SK-N-SH (cell line): ENCODE measurements at regions not wholly inside any gene's neighbourhood (a gene's known extent, or its start where the extent isn't known, plus 50 kb on each side); places are given as distances from the start of the nearest gene placed in this dataset.

Experiments
- CTCF ChIA-PET: fragments of 300-600, 350-600 bp; formaldehyde crosslinking; extraction: SDS; loops from one replicate; lab custom pipeline; 2021; lab: Yijun Ruan, JAX
- POLR2A ChIA-PET: fragments of 350-600 bp; sonication (Branson Sonifier 250); formaldehyde crosslinking; extraction: SDS; loops from one replicate; lab custom pipeline; 2020; ENCODE audit warnings: antibody characterized with exemption, inconsistent platforms; lab: Yijun Ruan, JAX
- DNase-seq: peaks from one replicate; pipeline ENCODE4 v3.0.0; 2012
- H2AFZ ChIP-seq: fragments of 200-600 bp; sonication (generic); 2 replicates; pipeline ENCODE4 v1.8.1; 2016; ENCODE audit warnings: antibody characterized with exemption, mild to moderate bottlenecking, low read depth
- H3F3A ChIP-seq: fragments of 200-600 bp; sonication (generic); replicated peaks from 2 replicates; pipeline ENCODE3; 2016; ENCODE audit warnings: antibody characterized with exemption, mild to moderate bottlenecking; ENCODE audit not compliant: insufficient read depth
- H3K27ac ChIP-seq, 2 experiments: fragments of 200-500 bp in 1 of 2; fragments of 200-600 bp in 1 of 2; sonication (Bioruptor generic) in 1 of 2; sonication (generic), shearing (Covaris generic) in 1 of 2; 2 replicates each; pipeline versions ENCODE4 v1.5.1 to v1.6.1; 2014 to 2016; ENCODE audit warnings: low read depth in 2 of 2, inconsistent platforms in 1 of 2, low read length in 1 of 2, mild to moderate bottlenecking in 1 of 2, mixed read lengths in 1 of 2
- H3K27me3 ChIP-seq: fragments of 200-600 bp; sonication (generic), shearing (Covaris generic); 2 replicates; pipeline ENCODE4 v1.6.1; 2016; ENCODE audit warnings: mixed run types; ENCODE audit not compliant: insufficient read depth
- H3K36me3 ChIP-seq, 2 experiments: fragments of 200-500 bp in 1 of 2; fragments of 200-600 bp in 1 of 2; sonication (Bioruptor generic) in 1 of 2; sonication (generic) in 1 of 2; replicated peaks in 1 of 2; 2 replicates each; pipeline versions ENCODE3 to v1.5.1; 2014 to 2016; ENCODE audit warnings: low read length in 1 of 2, mild to moderate bottlenecking in 1 of 2; ENCODE audit not compliant: insufficient read depth in 2 of 2, control insufficient read depth in 1 of 2
- H3K4me1 ChIP-seq, 2 experiments: fragments of 200-500 bp in 1 of 2; fragments of 200-600 bp in 1 of 2; sonication (Bioruptor generic) in 1 of 2; sonication (generic), shearing (Covaris generic) in 1 of 2; 2 replicates each; pipeline versions ENCODE4 v1.5.1 to v1.6.1; 2014 to 2016; ENCODE audit warnings: low read depth in 1 of 2, low read length in 1 of 2, mixed run types in 1 of 2; ENCODE audit not compliant: insufficient read depth in 2 of 2, control insufficient read depth in 1 of 2
- H3K4me2 ChIP-seq: fragments of 200-600 bp; sonication (generic), shearing (Covaris generic); 2 replicates; pipeline ENCODE4 v1.6.1; 2017; ENCODE audit warnings: mixed run types
- H3K4me3 ChIP-seq, 2 experiments: fragments of 200-500 bp in 1 of 2; fragments of 200-600 bp in 1 of 2; sonication (Bioruptor generic) in 1 of 2; sonication (generic), shearing (Covaris generic) in 1 of 2; 2 replicates each; pipeline versions ENCODE4 v1.5.1 to v1.8.1; 2014 to 2016; ENCODE audit warnings: low read depth in 2 of 2, inconsistent platforms in 1 of 2, low read length in 1 of 2, mild to moderate bottlenecking in 1 of 2, mixed read lengths in 1 of 2, moderate library complexity in 1 of 2
- H3K79me2 ChIP-seq: fragments of 200-600 bp; sonication (generic); 2 replicates; pipeline ENCODE4 v1.8.1; 2017; ENCODE audit warnings: mild to moderate bottlenecking; ENCODE audit not compliant: insufficient read depth
- H3K9ac ChIP-seq: fragments of 200-600 bp; sonication (generic); 2 replicates; pipeline ENCODE4 v1.6.1; 2017; ENCODE audit warnings: mixed run types
- H3K9me2 ChIP-seq: fragments of 200-600 bp; sonication (generic); 2 replicates; pipeline ENCODE4 v1.6.1; 2017; ENCODE audit warnings: mixed run types
- H3K9me3 ChIP-seq: fragments of 200-600 bp; sonication (generic); 2 replicates; pipeline ENCODE4 v1.6.1; 2017; ENCODE audit warnings: mixed run types, mild to moderate bottlenecking, moderate library complexity
- H4K20me1 ChIP-seq: fragments of 200-600 bp; sonication (generic); 2 replicates; pipeline ENCODE4 v1.6.1; 2017; ENCODE audit warnings: mild to moderate bottlenecking, mixed run types; ENCODE audit not compliant: insufficient read depth
- CHD2 ChIP-seq: fragments of 150-350 bp; IDR thresholded peaks from 2 replicates; pipeline ENCODE4 v1.6.1; 2018; ENCODE audit warnings: low read length; ENCODE audit not compliant: partially characterized antibody
- ELF1 ChIP-seq: IDR thresholded peaks from 2 replicates; pipeline ENCODE4 v1.4.0; 2012
- EP300 ChIP-seq, 2 experiments: IDR thresholded peaks; 2 replicates each; pipeline versions ENCODE4 v1.4.0 to v1.6.1; 2012; ENCODE audit warnings: borderline replicate concordance in 1 of 2, low read depth in 1 of 2, low read length in 1 of 2
- EZH2phosphoT487 ChIP-seq: fragments of 200-600 bp; sonication (generic); IDR thresholded peaks from 2 replicates; pipeline ENCODE4 v1.6.1; 2017; ENCODE audit warnings: low read depth, mixed run types, mild to moderate bottlenecking, antibody characterized with exemption, moderate library complexity, borderline replicate concordance
- FOSL2 ChIP-seq: IDR thresholded peaks from 2 replicates; pipeline ENCODE4 v1.4.0; 2012; ENCODE audit warnings: low read depth, mild to moderate bottlenecking, moderate library complexity, borderline replicate concordance
- FOXJ3 ChIP-seq: sonication (generic); formaldehyde crosslinking; IDR thresholded peaks from 2 replicates; pipeline ENCODE4 v1.5.1; 2020; ENCODE audit warnings: mild to moderate bottlenecking, missing genetic modification reagents
- FOXM1 ChIP-seq: IDR thresholded peaks from 2 replicates; pipeline ENCODE4 v1.4.0; 2012; ENCODE audit warnings: low read depth, mild to moderate bottlenecking
- GABPA ChIP-seq: IDR thresholded peaks from 2 replicates; pipeline ENCODE4 v1.4.0; 2012; ENCODE audit warnings: low read depth, mild to moderate bottlenecking
- GATA2 ChIP-seq: sonication (generic); formaldehyde crosslinking; IDR thresholded peaks from 2 replicates; pipeline ENCODE4 v1.5.0; 2020; ENCODE audit warnings: mild to moderate bottlenecking, missing genetic modification reagents
- JUND ChIP-seq: IDR thresholded peaks from 2 replicates; pipeline ENCODE4 v1.4.0; 2012
- MEF2A ChIP-seq: IDR thresholded peaks from 2 replicates; pipeline ENCODE4 v1.4.0; 2012; ENCODE audit warnings: low read depth, borderline replicate concordance
- MXI1 ChIP-seq: IDR thresholded peaks from 2 replicates; pipeline ENCODE4 v1.6.1; 2012; ENCODE audit warnings: mild to moderate bottlenecking, low read depth, low read length, improper control_type of control experiment
- NFIC ChIP-seq: IDR thresholded peaks from 2 replicates; pipeline ENCODE4 v1.4.0; 2012; ENCODE audit warnings: borderline replicate concordance
- NRF1 ChIP-seq: IDR thresholded peaks from 2 replicates; pipeline ENCODE4 v1.6.1; 2012; ENCODE audit warnings: low read depth, mild to moderate bottlenecking, low read length
- PBX3 ChIP-seq: IDR thresholded peaks from 2 replicates; pipeline ENCODE4; 2012
- POLR2AphosphoS5 ChIP-seq: IDR thresholded peaks from 2 replicates; pipeline ENCODE4 v1.6.1; 2012; ENCODE audit warnings: low read depth, low read length
- RAD21 ChIP-seq: IDR thresholded peaks from 2 replicates; pipeline ENCODE4 v1.6.1; 2012; ENCODE audit warnings: mild to moderate bottlenecking, low read length
- RCOR1 ChIP-seq: fragments of 150-350 bp; IDR thresholded peaks from 2 replicates; pipeline ENCODE4 v1.6.1; 2017; ENCODE audit warnings: antibody characterized with exemption, low read length
- SIN3A ChIP-seq: IDR thresholded peaks from 2 replicates; pipeline ENCODE4 v1.6.1; 2012; ENCODE audit warnings: low read depth, mild to moderate bottlenecking, low read length, moderate library complexity, borderline replicate concordance
- SMC3 ChIP-seq: IDR thresholded peaks from 2 replicates; pipeline ENCODE4 v1.6.1; 2012; ENCODE audit warnings: low read depth, low read length, improper control_type of control experiment
- TAF1 ChIP-seq: IDR thresholded peaks from 2 replicates; pipeline ENCODE4 v1.6.1; 2012; ENCODE audit warnings: low read depth, mild to moderate bottlenecking, low read length, moderate library complexity, borderline replicate concordance
- TCF12 ChIP-seq: IDR thresholded peaks from 2 replicates; pipeline ENCODE4 v1.4.0; 2012
- TEAD4 ChIP-seq: IDR thresholded peaks from 2 replicates; pipeline ENCODE4 v1.4.0; 2012; ENCODE audit warnings: mild to moderate bottlenecking, borderline replicate concordance; ENCODE audit not compliant: insufficient read depth
- TF ChIP-seq, protein P1 (sequence below): fragments of 150-350 bp; IDR thresholded peaks from 2 replicates; pipeline ENCODE4 v1.6.1; 2017; ENCODE audit warnings: antibody characterized with exemption, low read length, low read depth, borderline replicate concordance
- TF ChIP-seq, protein P2 (sequence below): IDR thresholded peaks from 2 replicates; pipeline ENCODE4 v1.4.0; 2012; ENCODE audit warnings: low read depth, borderline replicate concordance
- TF ChIP-seq, protein P3 (sequence below): fragments of 150-350 bp; IDR thresholded peaks from 2 replicates; pipeline ENCODE4 v1.6.1; 2016; ENCODE audit warnings: mild to moderate bottlenecking, low read depth, low read length
- TF ChIP-seq, protein P4 (sequence below): IDR thresholded peaks from 2 replicates; pipeline ENCODE4 v1.4.0; 2012; ENCODE audit warnings: low read depth

GRCh38 chr10:29140991-29141390, 147.9 kb upstream of the LYZL1 start (continued):
- TF ChIP-seq MEF2A: peak; percentile 61; the same call in 1 of the 2 replicates
- TF ChIP-seq SMC3: no peak
- TF ChIP-seq PBX3: peak; percentile 24; the same call in 1 of the 2 replicates
- no peak for TF ChIP-seq RAD21
- peak; percentile 93 for TF ChIP-seq TCF12
- TF ChIP-seq GABPA: no peak
- TF ChIP-seq SIN3A: no peak
- peak; percentile 54; the same call in 1 of the 2 replicates for TF ChIP-seq FOXM1
- peak; percentile 80 for TF ChIP-seq TEAD4
- TF ChIP-seq, protein P1, sequence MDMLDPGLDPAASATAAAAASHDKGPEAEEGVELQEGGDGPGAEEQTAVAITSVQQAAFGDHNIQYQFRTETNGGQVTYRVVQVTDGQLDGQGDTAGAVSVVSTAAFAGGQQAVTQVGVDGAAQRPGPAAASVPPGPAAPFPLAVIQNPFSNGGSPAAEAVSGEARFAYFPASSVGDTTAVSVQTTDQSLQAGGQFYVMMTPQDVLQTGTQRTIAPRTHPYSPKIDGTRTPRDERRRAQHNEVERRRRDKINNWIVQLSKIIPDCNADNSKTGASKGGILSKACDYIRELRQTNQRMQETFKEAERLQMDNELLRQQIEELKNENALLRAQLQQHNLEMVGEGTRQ: no peak
- TF ChIP-seq ELF1: no peak
- TF ChIP-seq POLR2AphosphoS5: no peak; the same call in 1 of the 2 replicates
- no peak for TF ChIP-seq EZH2phosphoT487
- TF ChIP-seq NFIC: peak; percentile 63
- TF ChIP-seq RCOR1: no peak
- TF ChIP-seq, all 33 proteins: peak for 11

DNA sequence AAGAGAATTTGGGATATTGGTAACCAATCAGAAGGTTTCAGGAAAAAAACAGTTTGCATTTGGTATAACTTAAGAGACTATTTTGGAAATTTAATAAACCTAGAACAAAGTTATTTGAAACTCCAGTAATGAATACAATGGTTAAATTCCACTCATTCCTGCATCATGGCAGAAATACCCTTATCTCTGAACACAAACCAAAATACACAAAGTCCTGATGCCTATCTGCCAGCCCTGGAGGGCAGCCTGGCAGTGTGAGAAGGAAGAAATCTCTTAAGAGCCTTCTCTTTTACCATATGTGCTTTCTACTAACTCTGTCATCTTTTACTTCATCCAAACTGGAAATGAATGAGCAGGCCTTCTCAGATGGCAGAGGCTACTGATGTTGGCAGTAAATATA, 147.1 kb upstream of the LYZL1 start:
- Histone ChIP-seq H3K4me1 (peaks cover 4 to 18% of the 10 kb centered on the region in 2 experiments; a peak in 3 of 4 replicates), H3K27me3 (no peaks in the 10 kb centered on the region), H3K27ac (peak overlapping the region; percentile 53 to 90; a peak in 3 of 4 replicates), H3K4me3 (no peak overlapping the region), H4K20me1 (no peaks in the 10 kb centered on the region; the same call in 1 of the 2 replicates), H3K4me2 (0 out of 2 replicates have a peak overlapping the region, but pooled peaks have one; percentile 0), H3K79me2 (no peaks in the 10 kb centered on the region), H3K36me3 (no peaks in the 10 kb centered on the region), H3K9me2 (no peaks in the 10 kb centered on the region), H2AFZ (no peak overlapping the region), H3K9ac (peak overlapping the region; percentile 47; the same call in 1 of the 2 replicates), H3K9me3 (no peaks in the 10 kb centered on the region), H3F3A (peaks cover 28% of the 10 kb centered on the region)
- ChIA-PET CTCF (interaction anchor here (0.7 to 3.0 kb wide), 2 partner anchors 11 to 151 kb away, joined by 3 to 8 read pairs; no protein-coding TSS in a partner anchor), POLR2A (no interaction called here)
- peak; percentile 53 for DNase-seq
- TF ChIP-seq, protein P2, sequence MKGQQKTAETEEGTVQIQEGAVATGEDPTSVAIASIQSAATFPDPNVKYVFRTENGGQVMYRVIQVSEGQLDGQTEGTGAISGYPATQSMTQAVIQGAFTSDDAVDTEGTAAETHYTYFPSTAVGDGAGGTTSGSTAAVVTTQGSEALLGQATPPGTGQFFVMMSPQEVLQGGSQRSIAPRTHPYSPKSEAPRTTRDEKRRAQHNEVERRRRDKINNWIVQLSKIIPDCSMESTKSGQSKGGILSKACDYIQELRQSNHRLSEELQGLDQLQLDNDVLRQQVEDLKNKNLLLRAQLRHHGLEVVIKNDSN: no peak
- peak; percentile 96 for TF ChIP-seq RCOR1
- peak; percentile 65; the same call in 1 of the 2 replicates for TF ChIP-seq FOSL2
- peak; percentile 76 for TF ChIP-seq POLR2AphosphoS5
- peak; percentile 54 to 97; a peak in 3 of 4 replicates for TF ChIP-seq EP300 (IDR thresholded peaks at IDR 0.05; ENCODE audit: borderline replicate concordance in 1 of 2, low read depth in 1 of 2, low read length in 1 of 2)
- peak; percentile 98 for TF ChIP-seq NFIC
- TF ChIP-seq PBX3: peak; percentile 86
- TF ChIP-seq, protein P3, sequence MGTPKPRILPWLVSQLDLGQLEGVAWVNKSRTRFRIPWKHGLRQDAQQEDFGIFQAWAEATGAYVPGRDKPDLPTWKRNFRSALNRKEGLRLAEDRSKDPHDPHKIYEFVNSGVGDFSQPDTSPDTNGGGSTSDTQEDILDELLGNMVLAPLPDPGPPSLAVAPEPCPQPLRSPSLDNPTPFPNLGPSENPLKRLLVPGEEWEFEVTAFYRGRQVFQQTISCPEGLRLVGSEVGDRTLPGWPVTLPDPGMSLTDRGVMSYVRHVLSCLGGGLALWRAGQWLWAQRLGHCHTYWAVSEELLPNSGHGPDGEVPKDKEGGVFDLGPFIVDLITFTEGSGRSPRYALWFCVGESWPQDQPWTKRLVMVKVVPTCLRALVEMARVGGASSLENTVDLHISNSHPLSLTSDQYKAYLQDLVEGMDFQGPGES: no peak
- no peak for TF ChIP-seq NRF1
- no peak for TF ChIP-seq CHD2
- TF ChIP-seq GATA2: peak; percentile 51
- no peak for TF ChIP-seq TAF1
- peak; percentile 65; the same call in 1 of the 2 replicates for TF ChIP-seq MEF2A
- no peak for TF ChIP-seq MXI1
- TF ChIP-seq FOXJ3 (CRISPR knock-in tag): no peak
- peak; percentile 97 for TF ChIP-seq JUND
- TF ChIP-seq, protein P4, sequence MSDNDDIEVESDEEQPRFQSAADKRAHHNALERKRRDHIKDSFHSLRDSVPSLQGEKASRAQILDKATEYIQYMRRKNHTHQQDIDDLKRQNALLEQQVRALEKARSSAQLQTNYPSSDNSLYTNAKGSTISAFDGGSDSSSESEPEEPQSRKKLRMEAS: peak; percentile 53; the same call in 1 of the 2 replicates
